ENCODE measurements at regions not wholly inside any gene's neighbourhood (a gene's known extent, or its start where the extent isn't known, plus 50 kb on each side); places are given as distances from the start of the nearest gene placed in this dataset.
"Not testable (repeated sequence)": the region's sequence is repeated elsewhere in the genome, so short reads cannot be mapped to it uniquely, and the experiment has no call there.

GRCh38 chr9:89939626-89940292, 334.9 kb downstream of the GADD45G start:
- DNase-seq (no peak), ATAC-seq (no peak)
- H3K36me3 Mint-ChIP-seq (ENCODE audit: insufficient read depth) = no peaks in the 10 kb centered on the region
- H3K9me3 Mint-ChIP-seq = no peaks in the 10 kb centered on the region
- H3K4me3 Mint-ChIP-seq = no peak overlapping the region
- peaks cover 28% of the 10 kb centered on the region for H3K27me3 Mint-ChIP-seq (ENCODE audit: low read depth)
- H3K4me1 Mint-ChIP-seq (ENCODE audit: low read depth) = no peaks in the 10 kb centered on the region

- Mint-ChIP-seq H3K4me1 (ENCODE audit: low read depth) (no peaks in the 10 kb centered on the region), H3K9me3 (no peaks in the 10 kb centered on the region), H3K36me3 (ENCODE audit: insufficient read depth) (no peaks in the 10 kb centered on the region), H3K27me3 (ENCODE audit: low read depth) (peaks cover 28% of the 10 kb centered on the region), H3K4me3 (no peak overlapping the region)
- ATAC-seq (no peak), DNase-seq (no peak)
These were observed 335.8 kb downstream of the GADD45G start for GRCh38 chr9:89940625-89941024.

- Mint-ChIP-seq H3K27me3 (ENCODE audit: low read depth) (peaks cover 28% of the 10 kb centered on the region), H3K4me1 (ENCODE audit: low read depth) (no peaks in the 10 kb centered on the region), H3K9me3 (no peaks in the 10 kb centered on the region), H3K36me3 (ENCODE audit: insufficient read depth) (no peaks in the 10 kb centered on the region), H3K4me3 (no peak overlapping the region)
- ATAC-seq = peak in 1 of 2 donors; percentile 18
- DNase-seq = no peak
These were observed 337.1 kb downstream of the GADD45G start for GRCh38 chr9:89941875-89942274.

- Mint-ChIP-seq H3K4me3 (no peak overlapping the region), H3K4me1 (ENCODE audit: low read depth) (no peaks in the 10 kb centered on the region), H3K27me3 (ENCODE audit: low read depth) (peaks cover 28% of the 10 kb centered on the region), H3K36me3 (ENCODE audit: insufficient read depth) (no peaks in the 10 kb centered on the region), H3K9me3 (no peaks in the 10 kb centered on the region)
- ATAC-seq = no peak
- DNase-seq = no peak
These were observed 337.8 kb downstream of the GADD45G start for GRCh38 chr9:89942643-89943042.

- H3K36me3 Mint-ChIP-seq (ENCODE audit: insufficient read depth) = no peaks in the 10 kb centered on the region
- H3K9me3 Mint-ChIP-seq = no peaks in the 10 kb centered on the region
- H3K4me1 Mint-ChIP-seq (ENCODE audit: low read depth) = no peaks in the 10 kb centered on the region
- no peak overlapping the region for H3K4me3 Mint-ChIP-seq
- ATAC-seq (no peak), DNase-seq (no peak)
- peaks cover 28% of the 10 kb centered on the region for H3K27me3 Mint-ChIP-seq (ENCODE audit: low read depth)
These were observed 338.5 kb downstream of the GADD45G start for GRCh38 chr9:89943309-89943708.

- Mint-ChIP-seq H3K9me3 (no peaks in the 10 kb centered on the region), H3K4me1 (ENCODE audit: low read depth) (no peaks in the 10 kb centered on the region), H3K36me3 (ENCODE audit: insufficient read depth) (no peaks in the 10 kb centered on the region), H3K27me3 (ENCODE audit: low read depth) (peaks cover 28% of the 10 kb centered on the region), H3K4me3 (no peak overlapping the region)
- DNase-seq (no peak), ATAC-seq (no peak)
These were observed 338.9 kb downstream of the GADD45G start for GRCh38 chr9:89943728-89944127.

- DNase-seq (no peak), ATAC-seq (no peak)
- Mint-ChIP-seq H3K9me3 (no peaks in the 10 kb centered on the region), H3K4me3 (no peak overlapping the region), H3K4me1 (ENCODE audit: low read depth) (no peaks in the 10 kb centered on the region), H3K27me3 (ENCODE audit: low read depth) (peaks cover 17% of the 10 kb centered on the region), H3K36me3 (ENCODE audit: insufficient read depth) (no peaks in the 10 kb centered on the region)
These were observed 340.3 kb downstream of the GADD45G start for GRCh38 chr9:89945133-89945532.

GRCh38 chr9:89946741-89947140, 341.9 kb downstream of the GADD45G start:
- no peaks in the 10 kb centered on the region for H3K4me1 Mint-ChIP-seq (ENCODE audit: low read depth)
- H3K27me3 Mint-ChIP-seq (ENCODE audit: low read depth) = peaks cover 10% of the 10 kb centered on the region
- no peak overlapping the region for H3K4me3 Mint-ChIP-seq
- H3K36me3 Mint-ChIP-seq (ENCODE audit: insufficient read depth) = no peaks in the 10 kb centered on the region
- DNase-seq (no peak), ATAC-seq (no peak)
- no peaks in the 10 kb centered on the region for H3K9me3 Mint-ChIP-seq

- DNase-seq = no peak
- peaks cover 4% of the 10 kb centered on the region for H3K27me3 Mint-ChIP-seq (ENCODE audit: low read depth)
- no peak for ATAC-seq
These were observed 344.3 kb downstream of the GADD45G start for GRCh38 chr9:89949111-89949510.

GRCh38 chr9:89951675-89952074, 346.9 kb downstream of the GADD45G start:
- Mint-ChIP-seq H3K36me3 (ENCODE audit: insufficient read depth) (no peaks in the 10 kb centered on the region), H3K4me1 (ENCODE audit: low read depth) (peaks cover 12% of the 10 kb centered on the region), H3K4me3 (no peak overlapping the region), H3K27me3 (ENCODE audit: low read depth) (no peaks in the 10 kb centered on the region), H3K9me3 (no peaks in the 10 kb centered on the region)
- ATAC-seq (no peak), DNase-seq (no peak)

More at GRCh38 chr9:89949111-89949510, 344.3 kb downstream of the GADD45G start:
- no peaks in the 10 kb centered on the region for H3K9me3 Mint-ChIP-seq
- H3K4me3 Mint-ChIP-seq = no peak overlapping the region
- peaks cover 12% of the 10 kb centered on the region for H3K4me1 Mint-ChIP-seq (ENCODE audit: low read depth)
- H3K36me3 Mint-ChIP-seq (ENCODE audit: insufficient read depth) = no peaks in the 10 kb centered on the region

GRCh38 chr9:89952401-89952800, 347.6 kb downstream of the GADD45G start:
- H3K27me3 Mint-ChIP-seq (ENCODE audit: low read depth) = no peaks in the 10 kb centered on the region
- peaks cover 12% of the 10 kb centered on the region for H3K4me1 Mint-ChIP-seq (ENCODE audit: low read depth)
- no peaks in the 10 kb centered on the region for H3K9me3 Mint-ChIP-seq
- ATAC-seq (peak; percentile 48 to 51), DNase-seq (no peak)
- no peaks in the 10 kb centered on the region for H3K36me3 Mint-ChIP-seq (ENCODE audit: insufficient read depth)
- H3K4me3 Mint-ChIP-seq = no peak overlapping the region

GRCh38 chr9:89953263-89953662, 348.5 kb downstream of the GADD45G start:
- peaks cover 12% of the 10 kb centered on the region for H3K4me1 Mint-ChIP-seq (ENCODE audit: low read depth)
- not testable (repeated sequence) for H3K36me3 Mint-ChIP-seq (ENCODE audit: insufficient read depth); H3K9me3 Mint-ChIP-seq; H3K4me3 Mint-ChIP-seq; DNase-seq; H3K27me3 Mint-ChIP-seq (ENCODE audit: low read depth)
- ATAC-seq = peak; percentile 62 to 71

GRCh38 chr9:89953824-89954615, 349.2 kb downstream of the GADD45G start:
- no peak for ATAC-seq
- Mint-ChIP-seq H3K9me3 (no peaks in the 10 kb centered on the region), H3K4me3 (no peak overlapping the region), H3K4me1 (ENCODE audit: low read depth) (peaks cover 12% of the 10 kb centered on the region), H3K36me3 (ENCODE audit: insufficient read depth) (no peaks in the 10 kb centered on the region), H3K27me3 (ENCODE audit: low read depth) (no peaks in the 10 kb centered on the region)
- no peak for DNase-seq

GRCh38 chr9:89955144-89955543, 350.3 kb downstream of the GADD45G start:
- H3K4me3 Mint-ChIP-seq = no peak overlapping the region
- no peaks in the 10 kb centered on the region for H3K27me3 Mint-ChIP-seq (ENCODE audit: low read depth)
- no peaks in the 10 kb centered on the region for H3K9me3 Mint-ChIP-seq
- no peaks in the 10 kb centered on the region for H3K36me3 Mint-ChIP-seq (ENCODE audit: insufficient read depth)
- no peak for DNase-seq
- no peak for ATAC-seq
- peaks cover 12% of the 10 kb centered on the region for H3K4me1 Mint-ChIP-seq (ENCODE audit: low read depth)

GRCh38 chr9:89955626-89956025, 350.8 kb downstream of the GADD45G start:
- ATAC-seq = no peak
- H3K4me3 Mint-ChIP-seq = no peak overlapping the region
- no peaks in the 10 kb centered on the region for H3K9me3 Mint-ChIP-seq
- peaks cover 12% of the 10 kb centered on the region for H3K4me1 Mint-ChIP-seq (ENCODE audit: low read depth)
- DNase-seq = no peak
- H3K27me3 Mint-ChIP-seq (ENCODE audit: low read depth) = no peaks in the 10 kb centered on the region
- no peaks in the 10 kb centered on the region for H3K36me3 Mint-ChIP-seq (ENCODE audit: insufficient read depth)

Data from activated T-cell treated with anti-CD3 and anti-CD28 coated beads, Interleukin-2, amount 50 U/mL, for 4 hours (primary cell).